GM23338 (cell line): ENCODE measurements at regions not wholly inside any gene's neighbourhood (a gene's known extent, or its start where the extent isn't known, plus 50 kb on each side); places are given as distances from the start of the nearest gene placed in this dataset.

ENCODE experiments used
- ATAC-seq: fragments of 200-7000 bp; cut with Tn5 transposase; 3 replicates; pipeline ENCODE4 v1.9.1; 2020
- DNase-seq: peaks from one replicate; pipeline ENCODE4 v3.0.0-alpha.2; 2015; ENCODE audit warnings: low spot score
- H2AFZ ChIP-seq: fragments of 200-600 bp; sonication (generic); 2 replicates; pipeline ENCODE4 v1.8.0; 2016; ENCODE audit warnings: antibody characterized with exemption, mild to moderate bottlenecking, moderate library complexity
- H3F3A ChIP-seq: fragments of 200-600 bp; sonication (generic); replicated peaks from 2 replicates; pipeline ENCODE4 v1.8.0; 2017; ENCODE audit warnings: antibody characterized with exemption, mixed run types, low read depth
- H3K27ac ChIP-seq: fragments of 200-600 bp; sonication (generic); 2 replicates; pipeline ENCODE4 v1.6.1; 2016; ENCODE audit warnings: low read depth
- H3K27me3 ChIP-seq: fragments of 200-600 bp; sonication (generic); 2 replicates; pipeline ENCODE4 v1.8.0; 2016; ENCODE audit warnings: mild to moderate bottlenecking, mixed run types, moderate library complexity; ENCODE audit not compliant: insufficient read depth
- H3K36me3 ChIP-seq: fragments of 200-600 bp; sonication (generic); 2 replicates; pipeline ENCODE4 v1.8.0; 2016; ENCODE audit warnings: mild to moderate bottlenecking; ENCODE audit not compliant: insufficient read depth
- H3K4me1 ChIP-seq: fragments of 200-600 bp; sonication (generic); 2 replicates; pipeline ENCODE4 v1.8.0; 2016; ENCODE audit warnings: mild to moderate bottlenecking, moderate library complexity; ENCODE audit not compliant: insufficient read depth
- H3K4me2 ChIP-seq: fragments of 200-600 bp; sonication (generic); 2 replicates; pipeline ENCODE4 v1.7.1; 2017; ENCODE audit warnings: mixed run types
- H3K4me3 ChIP-seq: fragments of 200-600 bp; sonication (generic); 2 replicates; pipeline ENCODE4 v1.6.1; 2016; ENCODE audit warnings: mixed run types
- H3K79me2 ChIP-seq: fragments of 200-600 bp; sonication (generic); replicated peaks from 2 replicates; pipeline ENCODE4 v1.8.0; 2017; ENCODE audit warnings: mild to moderate bottlenecking; ENCODE audit not compliant: insufficient read depth
- H3K9me2 ChIP-seq: fragments of 200-600 bp; sonication (generic); 2 replicates; pipeline ENCODE4 v1.8.0; 2017; ENCODE audit not compliant: insufficient read depth
- H4K20me1 ChIP-seq: fragments of 200-600 bp; sonication (generic); replicated peaks from 2 replicates; pipeline ENCODE4 v1.8.0; 2017; ENCODE audit warnings: mild to moderate bottlenecking; ENCODE audit not compliant: insufficient read depth
- H3K27ac Mint-ChIP-seq: 2 replicates; pipeline ENCODE4 v1.8.0; 2020; ENCODE audit warnings: inconsistent platforms, mild to moderate bottlenecking, moderate library complexity, mixed read lengths
- H3K27me3 Mint-ChIP-seq: 3 replicates; pipeline ENCODE4 v1.8.0; 2022; ENCODE audit warnings: low read depth, mild to moderate bottlenecking, moderate library complexity, mixed read lengths, inconsistent platforms; ENCODE audit not compliant: insufficient read depth, poor library complexity
- H3K36me3 Mint-ChIP-seq: 3 replicates; pipeline ENCODE4 v1.8.0; 2021; ENCODE audit warnings: low read depth, mild to moderate bottlenecking, inconsistent platforms, moderate library complexity, mixed read lengths
- H3K4me1 Mint-ChIP-seq: 3 replicates; pipeline ENCODE4 v1.8.0; 2020; ENCODE audit warnings: mild to moderate bottlenecking, inconsistent platforms, mixed read lengths
- H3K4me3 Mint-ChIP-seq: 3 replicates; pipeline ENCODE4 v1.8.0; 2021; ENCODE audit warnings: moderate library complexity, mild to moderate bottlenecking, inconsistent platforms, mixed read lengths
- H3K9me3 Mint-ChIP-seq: 3 replicates; pipeline ENCODE4 v1.8.0; 2020; ENCODE audit warnings: moderate library complexity, mild to moderate bottlenecking, inconsistent platforms, mixed read lengths
- CREB1 ChIP-seq: fragments of 250-450 bp; sonication (Bioruptor Pico); IDR thresholded peaks from 2 replicates; pipeline ENCODE4 v1.5.0; 2020; ENCODE audit warnings: low read depth, mild to moderate bottlenecking, moderate library complexity
- EZH2 ChIP-seq: fragments of 200-600 bp; sonication (generic); IDR thresholded peaks from one replicate; pipeline ENCODE4 v1.8.0; 2017; ENCODE audit warnings: antibody characterized with exemption, mild to moderate bottlenecking, low read depth; ENCODE audit not compliant: unreplicated experiment
- EZH2phosphoT487 ChIP-seq: fragments of 200-600 bp; sonication (generic); IDR thresholded peaks from one replicate; pipeline ENCODE4 v1.8.1; 2018; ENCODE audit warnings: antibody characterized with exemption; ENCODE audit not compliant: unreplicated experiment
- JUNB ChIP-seq: IDR thresholded peaks from one replicate; pipeline ENCODE4 v1.6.1; 2016; ENCODE audit warnings: antibody characterized with exemption; ENCODE audit not compliant: unreplicated experiment
- NANOG ChIP-seq: IDR thresholded peaks from 2 replicates; pipeline ENCODE4 v1.6.1; 2016; ENCODE audit warnings: antibody characterized with exemption, borderline replicate concordance
- POLR2AphosphoS5 ChIP-seq: IDR thresholded peaks from 2 replicates; pipeline ENCODE4 v1.6.1; 2016; ENCODE audit warnings: antibody characterized with exemption, low read depth
- STAT1 ChIP-seq: IDR thresholded peaks from one replicate; pipeline ENCODE4 v1.6.1; 2016; ENCODE audit warnings: antibody characterized with exemption; ENCODE audit not compliant: unreplicated experiment
- ZNF114 ChIP-seq: fragments of 250-450 bp; sonication (Bioruptor Pico); IDR thresholded peaks from 2 replicates; pipeline ENCODE4 v1.5.0; 2020; ENCODE audit warnings: mild to moderate bottlenecking, moderate library complexity
- ZNF331 ChIP-seq: fragments of 250-450 bp; sonication (Bioruptor Pico); IDR thresholded peaks from 2 replicates; pipeline ENCODE4 v1.5.0; 2020; ENCODE audit warnings: low read depth, mild to moderate bottlenecking, moderate library complexity
- TF ChIP-seq, protein P1 (sequence below), 2 experiments: fragments of 200-600 bp in 1 of 2; sonication (generic) in 1 of 2; conservative IDR thresholded peaks; 2 replicates each; pipeline versions ENCODE4 v1.5.1 to v1.6.1; 2016 to 2017; ENCODE audit warnings: antibody characterized with exemption in 2 of 2, low read depth in 2 of 2, mild to moderate bottlenecking in 2 of 2, moderate library complexity in 1 of 2
- TF ChIP-seq, protein P2 (sequence below): IDR thresholded peaks from 2 replicates; pipeline ENCODE4 v1.6.1; 2016; ENCODE audit warnings: antibody characterized with exemption
- TF ChIP-seq, protein P3 (sequence below): fragments of 250-450 bp; sonication (Bioruptor Pico); IDR thresholded peaks from 2 replicates; pipeline ENCODE4 v1.5.0; 2020; ENCODE audit warnings: mild to moderate bottlenecking, moderate library complexity
- TF ChIP-seq, protein P4 (sequence below): IDR thresholded peaks from one replicate; pipeline ENCODE4 v1.6.1; 2018; ENCODE audit warnings: antibody characterized with exemption; ENCODE audit not compliant: unreplicated experiment

DNA sequence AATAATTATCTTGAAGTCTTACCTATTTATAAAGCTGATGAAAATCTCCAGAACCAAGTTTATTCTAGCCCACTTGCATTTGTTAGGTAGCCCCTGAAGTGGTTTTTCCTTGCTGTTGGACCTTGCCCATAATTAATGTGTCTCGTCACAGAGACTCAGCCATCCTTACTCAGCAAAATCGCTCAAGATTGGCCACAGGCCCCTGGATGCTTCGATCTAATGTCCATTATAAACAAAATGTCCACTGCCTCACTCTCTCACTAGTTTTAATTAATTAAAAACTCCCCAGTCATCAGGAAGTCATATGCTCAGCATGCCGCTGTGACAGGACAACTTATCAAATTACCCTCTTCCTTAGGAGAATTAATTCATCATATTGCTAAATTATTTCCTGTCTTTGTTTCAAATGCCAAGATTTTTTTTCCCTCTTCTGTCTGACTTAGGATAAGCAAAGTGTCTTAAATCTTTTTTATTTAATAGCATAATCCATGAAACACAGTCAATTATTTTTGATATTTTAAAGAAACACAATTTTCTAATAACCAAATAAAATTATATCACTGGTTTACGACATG is 126.8 kb upstream of the PCLO start:
- Histone ChIP-seq H3F3A (no peaks in the 10 kb centered on the region), H3K9me2 (no peaks in the 10 kb centered on the region), H3K4me2 (no peak overlapping the region), H3K27ac (no peak overlapping the region), H3K4me1 (no peaks in the 10 kb centered on the region), H4K20me1 (no peaks in the 10 kb centered on the region), H3K36me3 (no peaks in the 10 kb centered on the region), H3K4me3 (no peak overlapping the region), H3K79me2 (no peaks in the 10 kb centered on the region), H2AFZ (no peak overlapping the region), H3K27me3 (no peaks in the 10 kb centered on the region)
- H3K36me3 Mint-ChIP-seq: no peaks in the 10 kb centered on the region
- peak overlapping the region; percentile 11; the same call in 1 of the 2 replicates for H3K27ac Mint-ChIP-seq
- H3K9me3 Mint-ChIP-seq: no peaks in the 10 kb centered on the region
- no peak for ATAC-seq
- no peaks in the 10 kb centered on the region for H3K4me1 Mint-ChIP-seq
- no peak overlapping the region for H3K4me3 Mint-ChIP-seq
- no peak for DNase-seq
- no peaks in the 10 kb centered on the region for H3K27me3 Mint-ChIP-seq
- TF ChIP-seq, protein P1, sequence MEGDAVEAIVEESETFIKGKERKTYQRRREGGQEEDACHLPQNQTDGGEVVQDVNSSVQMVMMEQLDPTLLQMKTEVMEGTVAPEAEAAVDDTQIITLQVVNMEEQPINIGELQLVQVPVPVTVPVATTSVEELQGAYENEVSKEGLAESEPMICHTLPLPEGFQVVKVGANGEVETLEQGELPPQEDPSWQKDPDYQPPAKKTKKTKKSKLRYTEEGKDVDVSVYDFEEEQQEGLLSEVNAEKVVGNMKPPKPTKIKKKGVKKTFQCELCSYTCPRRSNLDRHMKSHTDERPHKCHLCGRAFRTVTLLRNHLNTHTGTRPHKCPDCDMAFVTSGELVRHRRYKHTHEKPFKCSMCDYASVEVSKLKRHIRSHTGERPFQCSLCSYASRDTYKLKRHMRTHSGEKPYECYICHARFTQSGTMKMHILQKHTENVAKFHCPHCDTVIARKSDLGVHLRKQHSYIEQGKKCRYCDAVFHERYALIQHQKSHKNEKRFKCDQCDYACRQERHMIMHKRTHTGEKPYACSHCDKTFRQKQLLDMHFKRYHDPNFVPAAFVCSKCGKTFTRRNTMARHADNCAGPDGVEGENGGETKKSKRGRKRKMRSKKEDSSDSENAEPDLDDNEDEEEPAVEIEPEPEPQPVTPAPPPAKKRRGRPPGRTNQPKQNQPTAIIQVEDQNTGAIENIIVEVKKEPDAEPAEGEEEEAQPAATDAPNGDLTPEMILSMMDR (conservative IDR thresholded peaks at IDR 0.05; ENCODE audit: low read depth in 2 of 2): no peak
- TF ChIP-seq, protein P2, sequence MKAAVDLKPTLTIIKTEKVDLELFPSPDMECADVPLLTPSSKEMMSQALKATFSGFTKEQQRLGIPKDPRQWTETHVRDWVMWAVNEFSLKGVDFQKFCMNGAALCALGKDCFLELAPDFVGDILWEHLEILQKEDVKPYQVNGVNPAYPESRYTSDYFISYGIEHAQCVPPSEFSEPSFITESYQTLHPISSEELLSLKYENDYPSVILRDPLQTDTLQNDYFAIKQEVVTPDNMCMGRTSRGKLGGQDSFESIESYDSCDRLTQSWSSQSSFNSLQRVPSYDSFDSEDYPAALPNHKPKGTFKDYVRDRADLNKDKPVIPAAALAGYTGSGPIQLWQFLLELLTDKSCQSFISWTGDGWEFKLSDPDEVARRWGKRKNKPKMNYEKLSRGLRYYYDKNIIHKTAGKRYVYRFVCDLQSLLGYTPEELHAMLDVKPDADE: no peak
- TF ChIP-seq CREB1: no peak
- no peak for TF ChIP-seq POLR2AphosphoS5
- TF ChIP-seq, protein P3, sequence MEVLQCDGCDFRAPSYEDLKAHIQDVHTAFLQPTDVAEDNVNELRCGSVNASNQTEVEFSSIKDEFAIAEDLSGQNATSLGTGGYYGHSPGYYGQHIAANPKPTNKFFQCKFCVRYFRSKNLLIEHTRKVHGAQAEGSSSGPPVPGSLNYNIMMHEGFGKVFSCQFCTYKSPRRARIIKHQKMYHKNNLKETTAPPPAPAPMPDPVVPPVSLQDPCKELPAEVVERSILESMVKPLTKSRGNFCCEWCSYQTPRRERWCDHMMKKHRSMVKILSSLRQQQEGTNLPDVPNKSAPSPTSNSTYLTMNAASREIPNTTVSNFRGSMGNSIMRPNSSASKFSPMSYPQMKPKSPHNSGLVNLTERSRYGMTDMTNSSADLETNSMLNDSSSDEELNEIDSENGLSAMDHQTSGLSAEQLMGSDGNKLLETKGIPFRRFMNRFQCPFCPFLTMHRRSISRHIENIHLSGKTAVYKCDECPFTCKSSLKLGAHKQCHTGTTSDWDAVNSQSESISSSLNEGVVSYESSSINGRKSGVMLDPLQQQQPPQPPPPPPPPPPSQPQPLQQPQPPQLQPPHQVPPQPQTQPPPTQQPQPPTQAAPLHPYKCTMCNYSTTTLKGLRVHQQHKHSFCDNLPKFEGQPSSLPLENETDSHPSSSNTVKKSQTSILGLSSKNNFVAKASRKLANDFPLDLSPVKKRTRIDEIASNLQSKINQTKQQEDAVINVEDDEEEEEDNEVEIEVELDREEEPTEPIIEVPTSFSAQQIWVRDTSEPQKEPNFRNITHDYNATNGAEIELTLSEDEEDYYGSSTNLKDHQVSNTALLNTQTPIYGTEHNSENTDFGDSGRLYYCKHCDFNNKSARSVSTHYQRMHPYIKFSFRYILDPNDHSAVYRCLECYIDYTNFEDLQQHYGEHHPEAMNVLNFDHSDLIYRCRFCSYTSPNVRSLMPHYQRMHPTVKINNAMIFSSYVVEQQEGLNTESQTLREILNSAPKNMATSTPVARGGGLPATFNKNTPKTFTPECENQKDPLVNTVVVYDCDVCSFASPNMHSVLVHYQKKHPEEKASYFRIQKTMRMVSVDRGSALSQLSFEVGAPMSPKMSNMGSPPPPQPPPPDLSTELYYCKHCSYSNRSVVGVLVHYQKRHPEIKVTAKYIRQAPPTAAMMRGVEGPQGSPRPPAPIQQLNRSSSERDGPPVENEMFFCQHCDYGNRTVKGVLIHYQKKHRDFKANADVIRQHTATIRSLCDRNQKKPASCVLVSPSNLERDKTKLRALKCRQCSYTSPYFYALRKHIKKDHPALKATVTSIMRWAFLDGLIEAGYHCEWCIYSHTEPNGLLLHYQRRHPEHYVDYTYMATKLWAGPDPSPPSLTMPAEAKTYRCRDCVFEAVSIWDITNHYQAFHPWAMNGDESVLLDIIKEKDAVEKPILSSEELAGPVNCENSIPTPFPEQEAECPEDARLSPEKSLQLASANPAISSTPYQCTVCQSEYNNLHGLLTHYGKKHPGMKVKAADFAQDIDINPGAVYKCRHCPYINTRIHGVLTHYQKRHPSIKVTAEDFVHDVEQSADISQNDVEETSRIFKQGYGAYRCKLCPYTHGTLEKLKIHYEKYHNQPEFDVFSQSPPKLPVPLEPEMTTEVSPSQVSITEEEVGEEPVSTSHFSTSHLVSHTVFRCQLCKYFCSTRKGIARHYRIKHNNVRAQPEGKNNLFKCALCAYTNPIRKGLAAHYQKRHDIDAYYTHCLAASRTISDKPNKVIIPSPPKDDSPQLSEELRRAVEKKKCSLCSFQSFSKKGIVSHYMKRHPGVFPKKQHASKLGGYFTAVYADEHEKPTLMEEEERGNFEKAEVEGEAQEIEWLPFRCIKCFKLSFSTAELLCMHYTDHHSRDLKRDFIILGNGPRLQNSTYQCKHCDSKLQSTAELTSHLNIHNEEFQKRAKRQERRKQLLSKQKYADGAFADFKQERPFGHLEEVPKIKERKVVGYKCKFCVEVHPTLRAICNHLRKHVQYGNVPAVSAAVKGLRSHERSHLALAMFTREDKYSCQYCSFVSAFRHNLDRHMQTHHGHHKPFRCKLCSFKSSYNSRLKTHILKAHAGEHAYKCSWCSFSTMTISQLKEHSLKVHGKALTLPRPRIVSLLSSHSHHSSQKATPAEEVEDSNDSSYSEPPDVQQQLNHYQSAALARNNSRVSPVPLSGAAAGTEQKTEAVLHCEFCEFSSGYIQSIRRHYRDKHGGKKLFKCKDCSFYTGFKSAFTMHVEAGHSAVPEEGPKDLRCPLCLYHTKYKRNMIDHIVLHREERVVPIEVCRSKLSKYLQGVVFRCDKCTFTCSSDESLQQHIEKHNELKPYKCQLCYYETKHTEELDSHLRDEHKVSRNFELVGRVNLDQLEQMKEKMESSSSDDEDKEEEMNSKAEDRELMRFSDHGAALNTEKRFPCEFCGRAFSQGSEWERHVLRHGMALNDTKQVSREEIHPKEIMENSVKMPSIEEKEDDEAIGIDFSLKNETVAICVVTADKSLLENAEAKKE (CRISPR knock-in tag): no peak
- TF ChIP-seq EZH2phosphoT487: no peak
- no peak for TF ChIP-seq EZH2
- TF ChIP-seq STAT1: no peak
- no peak for TF ChIP-seq ZNF114 (CRISPR knock-in tag)
- TF ChIP-seq NANOG: no peak
- no peak for TF ChIP-seq ZNF331 (CRISPR knock-in tag)
- TF ChIP-seq, protein P4, sequence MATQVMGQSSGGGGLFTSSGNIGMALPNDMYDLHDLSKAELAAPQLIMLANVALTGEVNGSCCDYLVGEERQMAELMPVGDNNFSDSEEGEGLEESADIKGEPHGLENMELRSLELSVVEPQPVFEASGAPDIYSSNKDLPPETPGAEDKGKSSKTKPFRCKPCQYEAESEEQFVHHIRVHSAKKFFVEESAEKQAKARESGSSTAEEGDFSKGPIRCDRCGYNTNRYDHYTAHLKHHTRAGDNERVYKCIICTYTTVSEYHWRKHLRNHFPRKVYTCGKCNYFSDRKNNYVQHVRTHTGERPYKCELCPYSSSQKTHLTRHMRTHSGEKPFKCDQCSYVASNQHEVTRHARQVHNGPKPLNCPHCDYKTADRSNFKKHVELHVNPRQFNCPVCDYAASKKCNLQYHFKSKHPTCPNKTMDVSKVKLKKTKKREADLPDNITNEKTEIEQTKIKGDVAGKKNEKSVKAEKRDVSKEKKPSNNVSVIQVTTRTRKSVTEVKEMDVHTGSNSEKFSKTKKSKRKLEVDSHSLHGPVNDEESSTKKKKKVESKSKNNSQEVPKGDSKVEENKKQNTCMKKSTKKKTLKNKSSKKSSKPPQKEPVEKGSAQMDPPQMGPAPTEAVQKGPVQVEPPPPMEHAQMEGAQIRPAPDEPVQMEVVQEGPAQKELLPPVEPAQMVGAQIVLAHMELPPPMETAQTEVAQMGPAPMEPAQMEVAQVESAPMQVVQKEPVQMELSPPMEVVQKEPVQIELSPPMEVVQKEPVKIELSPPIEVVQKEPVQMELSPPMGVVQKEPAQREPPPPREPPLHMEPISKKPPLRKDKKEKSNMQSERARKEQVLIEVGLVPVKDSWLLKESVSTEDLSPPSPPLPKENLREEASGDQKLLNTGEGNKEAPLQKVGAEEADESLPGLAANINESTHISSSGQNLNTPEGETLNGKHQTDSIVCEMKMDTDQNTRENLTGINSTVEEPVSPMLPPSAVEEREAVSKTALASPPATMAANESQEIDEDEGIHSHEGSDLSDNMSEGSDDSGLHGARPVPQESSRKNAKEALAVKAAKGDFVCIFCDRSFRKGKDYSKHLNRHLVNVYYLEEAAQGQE: no peak
- TF ChIP-seq JUNB: no peak
